ENCODE measurements at regions not wholly inside any gene's neighbourhood (a gene's known extent, or its start where the extent isn't known, plus 50 kb on each side); places are given as distances from the start of the nearest gene placed in this dataset.

DNA sequence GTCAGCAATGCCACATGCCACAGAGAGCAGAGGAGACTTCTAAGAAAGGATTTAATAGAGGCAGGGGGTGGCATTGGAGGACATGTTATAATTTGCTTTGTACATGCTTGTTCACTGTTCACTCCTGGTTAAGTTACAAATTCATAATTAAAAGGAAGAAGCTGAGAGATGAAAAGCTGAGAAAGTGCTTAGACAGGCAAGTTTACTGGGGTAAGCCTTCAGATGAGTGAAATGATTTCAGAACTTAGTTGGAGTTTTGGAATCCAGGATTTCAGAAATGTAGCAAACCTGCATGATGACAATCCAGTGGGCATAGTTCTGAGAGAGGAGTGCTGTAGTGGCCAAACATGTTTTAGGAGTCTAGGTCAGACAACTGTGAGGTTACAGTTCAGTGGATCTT lies 67.3 kb upstream of the FBXO33 start:
- TF ChIP-seq, protein P1, sequence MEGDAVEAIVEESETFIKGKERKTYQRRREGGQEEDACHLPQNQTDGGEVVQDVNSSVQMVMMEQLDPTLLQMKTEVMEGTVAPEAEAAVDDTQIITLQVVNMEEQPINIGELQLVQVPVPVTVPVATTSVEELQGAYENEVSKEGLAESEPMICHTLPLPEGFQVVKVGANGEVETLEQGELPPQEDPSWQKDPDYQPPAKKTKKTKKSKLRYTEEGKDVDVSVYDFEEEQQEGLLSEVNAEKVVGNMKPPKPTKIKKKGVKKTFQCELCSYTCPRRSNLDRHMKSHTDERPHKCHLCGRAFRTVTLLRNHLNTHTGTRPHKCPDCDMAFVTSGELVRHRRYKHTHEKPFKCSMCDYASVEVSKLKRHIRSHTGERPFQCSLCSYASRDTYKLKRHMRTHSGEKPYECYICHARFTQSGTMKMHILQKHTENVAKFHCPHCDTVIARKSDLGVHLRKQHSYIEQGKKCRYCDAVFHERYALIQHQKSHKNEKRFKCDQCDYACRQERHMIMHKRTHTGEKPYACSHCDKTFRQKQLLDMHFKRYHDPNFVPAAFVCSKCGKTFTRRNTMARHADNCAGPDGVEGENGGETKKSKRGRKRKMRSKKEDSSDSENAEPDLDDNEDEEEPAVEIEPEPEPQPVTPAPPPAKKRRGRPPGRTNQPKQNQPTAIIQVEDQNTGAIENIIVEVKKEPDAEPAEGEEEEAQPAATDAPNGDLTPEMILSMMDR (IDR thresholded peaks at IDR 0.05), result no peak
- TF ChIP-seq ZFX (IDR thresholded peaks at IDR 0.05; ENCODE audit: borderline replicate concordance), result no peak

Measured in 22Rv1 (cell line).